ENCODE measurements at regions not wholly inside any gene's neighbourhood (a gene's known extent, or its start where the extent isn't known, plus 50 kb on each side); places are given as distances from the start of the nearest gene placed in this dataset.

GRCh38 chr1:164021813-164022212, 537.2 kb upstream of the PBX1 start:
- DNase-seq = no peak

GRCh38 chr1:164033782-164034181, 525.2 kb upstream of the PBX1 start:
- no peak for DNase-seq

- DNase-seq = no peak
Observed at GRCh38 chr1:164040754-164041153, 518.2 kb upstream of the PBX1 start.

GRCh38 chr1:164051782-164052181, 507.2 kb upstream of the PBX1 start:
- DNase-seq = no peak

GRCh38 chr1:164054331-164054730, 504.7 kb upstream of the PBX1 start:
- no peak for DNase-seq

- DNase-seq = peak; percentile 61
Observed at GRCh38 chr1:164058198-164058597, 500.8 kb upstream of the PBX1 start.

GRCh38 chr1:164061528-164061927, 497.5 kb upstream of the PBX1 start:
- DNase-seq = no peak

GRCh38 chr1:164064501-164064900, 494.5 kb upstream of the PBX1 start:
- DNase-seq = peak; percentile 12

- DNase-seq = no peak
Observed at GRCh38 chr1:164071288-164071687, 487.7 kb upstream of the PBX1 start.

GRCh38 chr1:164086832-164087231, 472.2 kb upstream of the PBX1 start:
- DNase-seq = no peak

- no peak for DNase-seq
Observed at GRCh38 chr1:164087906-164088453, 471.0 kb upstream of the PBX1 start.

GRCh38 chr1:164092603-164093353, 466.2 kb upstream of the PBX1 start:
- peak; percentile 4 for DNase-seq

GRCh38 chr1:164093543-164093942, 465.4 kb upstream of the PBX1 start:
- DNase-seq = no peak

- DNase-seq = no peak
Observed at GRCh38 chr1:164101802-164102201, 457.2 kb upstream of the PBX1 start.

- no peak for DNase-seq
Observed at GRCh38 chr1:164131949-164132348, 427.0 kb upstream of the PBX1 start.

- no peak for DNase-seq
Observed at GRCh38 chr1:164137273-164137925, 421.6 kb upstream of the PBX1 start.

- DNase-seq = no peak
Observed at GRCh38 chr1:164141797-164142196, 417.2 kb upstream of the PBX1 start.

- DNase-seq = no peak
Observed at GRCh38 chr1:164154622-164155021, 404.4 kb upstream of the PBX1 start.

GRCh38 chr1:164155347-164155746, 403.6 kb upstream of the PBX1 start:
- no peak for DNase-seq

GRCh38 chr1:164163289-164163849, 395.6 kb upstream of the PBX1 start:
- no peak for DNase-seq

GRCh38 chr1:164165466-164165865, 393.5 kb upstream of the PBX1 start:
- DNase-seq = no peak

- DNase-seq = peak; percentile 32
Observed at GRCh38 chr1:164166454-164166853, 392.5 kb upstream of the PBX1 start.

GRCh38 chr1:164177118-164177517, 381.9 kb upstream of the PBX1 start:
- no peak for DNase-seq

GRCh38 chr1:164180824-164181223, 378.2 kb upstream of the PBX1 start:
- no peak for DNase-seq

All from EL (cell line).